H1 (cell line): ENCODE measurements at regions not wholly inside any gene's neighbourhood (a gene's known extent, or its start where the extent isn't known, plus 50 kb on each side); places are given as distances from the start of the nearest gene placed in this dataset.

Experiments
- POLR2A ChIP-seq, 2 experiments: IDR thresholded peaks; 1 replicate in 1 of 2; 2 replicates in 1 of 2; pipeline ENCODE4 v1.6.1; 2011; ENCODE audit warnings: low read depth in 2 of 2, low read length in 2 of 2, mild to moderate bottlenecking in 2 of 2; ENCODE audit errors: control extremely low read depth in 1 of 2
- POLR2AphosphoS5 ChIP-seq: IDR thresholded peaks from 2 replicates; pipeline ENCODE4 v1.6.1; 2011; ENCODE audit warnings: low read depth, low read length
- RNF2 ChIP-seq: fragments of 200-900, 300-1000 bp; sonication (generic); IDR thresholded peaks from 2 replicates; pipeline ENCODE4 v1.7.1; 2016; ENCODE audit warnings: borderline replicate concordance, low read depth, mild to moderate bottlenecking, antibody characterized with exemption, low read length; ENCODE audit not compliant: poor library complexity, severe bottlenecking; ENCODE audit errors: missing control alignments
- RXRA ChIP-seq: IDR thresholded peaks from 2 replicates; pipeline ENCODE4 v1.6.1; 2011; ENCODE audit warnings: low read depth, mild to moderate bottlenecking, low read length, moderate library complexity; ENCODE audit not compliant: insufficient read depth
- YY1 ChIP-seq: IDR thresholded peaks from 2 replicates; pipeline ENCODE4 v1.6.1; 2011; ENCODE audit warnings: low read depth, mild to moderate bottlenecking, low read length
- TF ChIP-seq, protein P1 (sequence below): fragments of 300-600 bp; sonication (generic); IDR thresholded peaks from 2 replicates; pipeline ENCODE4 v1.7.1; 2012; ENCODE audit warnings: low read length, moderate library complexity, mild to moderate bottlenecking, inconsistent platforms; ENCODE audit not compliant: insufficient replicate concordance

- TF ChIP-seq, protein P1, sequence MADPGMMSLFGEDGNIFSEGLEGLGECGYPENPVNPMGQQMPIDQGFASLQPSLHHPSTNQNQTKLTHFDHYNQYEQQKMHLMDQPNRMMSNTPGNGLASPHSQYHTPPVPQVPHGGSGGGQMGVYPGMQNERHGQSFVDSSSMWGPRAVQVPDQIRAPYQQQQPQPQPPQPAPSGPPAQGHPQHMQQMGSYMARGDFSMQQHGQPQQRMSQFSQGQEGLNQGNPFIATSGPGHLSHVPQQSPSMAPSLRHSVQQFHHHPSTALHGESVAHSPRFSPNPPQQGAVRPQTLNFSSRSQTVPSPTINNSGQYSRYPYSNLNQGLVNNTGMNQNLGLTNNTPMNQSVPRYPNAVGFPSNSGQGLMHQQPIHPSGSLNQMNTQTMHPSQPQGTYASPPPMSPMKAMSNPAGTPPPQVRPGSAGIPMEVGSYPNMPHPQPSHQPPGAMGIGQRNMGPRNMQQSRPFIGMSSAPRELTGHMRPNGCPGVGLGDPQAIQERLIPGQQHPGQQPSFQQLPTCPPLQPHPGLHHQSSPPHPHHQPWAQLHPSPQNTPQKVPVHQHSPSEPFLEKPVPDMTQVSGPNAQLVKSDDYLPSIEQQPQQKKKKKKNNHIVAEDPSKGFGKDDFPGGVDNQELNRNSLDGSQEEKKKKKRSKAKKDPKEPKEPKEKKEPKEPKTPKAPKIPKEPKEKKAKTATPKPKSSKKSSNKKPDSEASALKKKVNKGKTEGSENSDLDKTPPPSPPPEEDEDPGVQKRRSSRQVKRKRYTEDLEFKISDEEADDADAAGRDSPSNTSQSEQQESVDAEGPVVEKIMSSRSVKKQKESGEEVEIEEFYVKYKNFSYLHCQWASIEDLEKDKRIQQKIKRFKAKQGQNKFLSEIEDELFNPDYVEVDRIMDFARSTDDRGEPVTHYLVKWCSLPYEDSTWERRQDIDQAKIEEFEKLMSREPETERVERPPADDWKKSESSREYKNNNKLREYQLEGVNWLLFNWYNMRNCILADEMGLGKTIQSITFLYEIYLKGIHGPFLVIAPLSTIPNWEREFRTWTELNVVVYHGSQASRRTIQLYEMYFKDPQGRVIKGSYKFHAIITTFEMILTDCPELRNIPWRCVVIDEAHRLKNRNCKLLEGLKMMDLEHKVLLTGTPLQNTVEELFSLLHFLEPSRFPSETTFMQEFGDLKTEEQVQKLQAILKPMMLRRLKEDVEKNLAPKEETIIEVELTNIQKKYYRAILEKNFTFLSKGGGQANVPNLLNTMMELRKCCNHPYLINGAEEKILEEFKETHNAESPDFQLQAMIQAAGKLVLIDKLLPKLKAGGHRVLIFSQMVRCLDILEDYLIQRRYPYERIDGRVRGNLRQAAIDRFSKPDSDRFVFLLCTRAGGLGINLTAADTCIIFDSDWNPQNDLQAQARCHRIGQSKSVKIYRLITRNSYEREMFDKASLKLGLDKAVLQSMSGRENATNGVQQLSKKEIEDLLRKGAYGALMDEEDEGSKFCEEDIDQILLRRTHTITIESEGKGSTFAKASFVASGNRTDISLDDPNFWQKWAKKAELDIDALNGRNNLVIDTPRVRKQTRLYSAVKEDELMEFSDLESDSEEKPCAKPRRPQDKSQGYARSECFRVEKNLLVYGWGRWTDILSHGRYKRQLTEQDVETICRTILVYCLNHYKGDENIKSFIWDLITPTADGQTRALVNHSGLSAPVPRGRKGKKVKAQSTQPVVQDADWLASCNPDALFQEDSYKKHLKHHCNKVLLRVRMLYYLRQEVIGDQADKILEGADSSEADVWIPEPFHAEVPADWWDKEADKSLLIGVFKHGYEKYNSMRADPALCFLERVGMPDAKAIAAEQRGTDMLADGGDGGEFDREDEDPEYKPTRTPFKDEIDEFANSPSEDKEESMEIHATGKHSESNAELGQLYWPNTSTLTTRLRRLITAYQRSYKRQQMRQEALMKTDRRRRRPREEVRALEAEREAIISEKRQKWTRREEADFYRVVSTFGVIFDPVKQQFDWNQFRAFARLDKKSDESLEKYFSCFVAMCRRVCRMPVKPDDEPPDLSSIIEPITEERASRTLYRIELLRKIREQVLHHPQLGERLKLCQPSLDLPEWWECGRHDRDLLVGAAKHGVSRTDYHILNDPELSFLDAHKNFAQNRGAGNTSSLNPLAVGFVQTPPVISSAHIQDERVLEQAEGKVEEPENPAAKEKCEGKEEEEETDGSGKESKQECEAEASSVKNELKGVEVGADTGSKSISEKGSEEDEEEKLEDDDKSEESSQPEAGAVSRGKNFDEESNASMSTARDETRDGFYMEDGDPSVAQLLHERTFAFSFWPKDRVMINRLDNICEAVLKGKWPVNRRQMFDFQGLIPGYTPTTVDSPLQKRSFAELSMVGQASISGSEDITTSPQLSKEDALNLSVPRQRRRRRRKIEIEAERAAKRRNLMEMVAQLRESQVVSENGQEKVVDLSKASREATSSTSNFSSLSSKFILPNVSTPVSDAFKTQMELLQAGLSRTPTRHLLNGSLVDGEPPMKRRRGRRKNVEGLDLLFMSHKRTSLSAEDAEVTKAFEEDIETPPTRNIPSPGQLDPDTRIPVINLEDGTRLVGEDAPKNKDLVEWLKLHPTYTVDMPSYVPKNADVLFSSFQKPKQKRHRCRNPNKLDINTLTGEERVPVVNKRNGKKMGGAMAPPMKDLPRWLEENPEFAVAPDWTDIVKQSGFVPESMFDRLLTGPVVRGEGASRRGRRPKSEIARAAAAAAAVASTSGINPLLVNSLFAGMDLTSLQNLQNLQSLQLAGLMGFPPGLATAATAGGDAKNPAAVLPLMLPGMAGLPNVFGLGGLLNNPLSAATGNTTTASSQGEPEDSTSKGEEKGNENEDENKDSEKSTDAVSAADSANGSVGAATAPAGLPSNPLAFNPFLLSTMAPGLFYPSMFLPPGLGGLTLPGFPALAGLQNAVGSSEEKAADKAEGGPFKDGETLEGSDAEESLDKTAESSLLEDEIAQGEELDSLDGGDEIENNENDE, result no peak
- TF ChIP-seq YY1 (no peak), RXRA (no peak), POLR2AphosphoS5 (no peak), POLR2A (IDR thresholded peaks at IDR 0.05; ENCODE audit: control extremely low read depth in 1 of 2, low read depth in 2 of 2, low read length in 2 of 2) (no peak), RNF2 (no peak)
These were observed 661.9 kb upstream of the SALL1 start (continued) for GRCh38 chr16:51812945-51813344.
